ENCODE measurements at regions not wholly inside any gene's neighbourhood (a gene's known extent, or its start where the extent isn't known, plus 50 kb on each side); places are given as distances from the start of the nearest gene placed in this dataset.

GRCh38 chr11:90364527-90364926 lies 141.7 kb upstream of the CHORDC1 start:
- no peak for ATAC-seq
- Mint-ChIP-seq H3K4me1 (no peaks in the 10 kb centered on the region), H3K9me3 (peaks cover 0 to 8% (median 0%) of the 10 kb centered on the region in 11 donors), H3K27me3 (no peaks in the 10 kb centered on the region), H3K36me3 (peaks cover 0 to 4% (median 0%) of the 10 kb centered on the region in 5 donors), H3K4me3 (no peak overlapping the region), H3K27ac (no peak overlapping the region)
- ChIA-PET CTCF (no interaction called here), POLR2A (no interaction called here)
- H3K4me3 ChIP-seq (ENCODE audit: low read length), result no peak overlapping the region
- H3K27ac ChIP-seq (ENCODE audit: low read depth, low read length), result no peak overlapping the region
- intact Hi-C loops (cut with micrococcal nuclease), result no loop called here
- H3K9me3 ChIP-seq (ENCODE audit: control insufficient read depth in 2 of 3, low read length in 3 of 3), result no peaks in the 10 kb centered on the region
- no peaks in the 10 kb centered on the region for H3K36me3 ChIP-seq (ENCODE audit: control insufficient read depth in 2 of 3, insufficient read depth in 3 of 3, low read length in 3 of 3)
- H3K27me3 ChIP-seq (ENCODE audit: control insufficient read depth in 2 of 2, insufficient read depth in 2 of 2, low read length in 2 of 2), result no peaks in the 10 kb centered on the region
- DNase-seq, result no peak
- no peaks in the 10 kb centered on the region for H3K4me1 ChIP-seq (ENCODE audit: control insufficient read depth in 2 of 2, insufficient read depth in 2 of 2, low read length in 2 of 2)

GRCh38 chr11:90363739-90364138 lies 140.9 kb upstream of the CHORDC1 start:
- no peaks in the 10 kb centered on the region for H3K9me3 ChIP-seq (ENCODE audit: control insufficient read depth in 2 of 3, low read length in 3 of 3)
- DNase-seq, result no peak
- CTCF ChIA-PET, result no interaction called here

GRCh38 chr11:90355200-90355599 lies 132.4 kb upstream of the CHORDC1 start:
- Mint-ChIP-seq H3K27me3 (peaks cover 0 to 8% (median 0%) of the 10 kb centered on the region in 5 donors), H3K36me3 (peaks cover 0 to 4% (median 0%) of the 10 kb centered on the region in 5 donors), H3K27ac (no peak overlapping the region), H3K4me3 (no peak overlapping the region), H3K9me3 (peaks cover 0 to 4% (median 0%) of the 10 kb centered on the region in 11 donors), H3K4me1 (no peaks in the 10 kb centered on the region)
- Histone ChIP-seq H3K9me3 (ENCODE audit: control insufficient read depth in 2 of 3, low read length in 3 of 3) (no peaks in the 10 kb centered on the region), H3K27ac (ENCODE audit: low read depth, low read length) (no peak overlapping the region), H3K4me3 (ENCODE audit: low read length) (no peak overlapping the region), H3K36me3 (ENCODE audit: control insufficient read depth in 2 of 3, insufficient read depth in 3 of 3, low read length in 3 of 3) (no peaks in the 10 kb centered on the region), H3K4me1 (ENCODE audit: control insufficient read depth in 2 of 2, insufficient read depth in 2 of 2, low read length in 2 of 2) (no peaks in the 10 kb centered on the region), H3K27me3 (ENCODE audit: control insufficient read depth in 2 of 2, insufficient read depth in 2 of 2, low read length in 2 of 2) (no peaks in the 10 kb centered on the region)
- CTCF ChIA-PET, result no interaction called here
- DNase-seq (no peak), ATAC-seq (no peak)
- intact Hi-C loops (cut with micrococcal nuclease), result no loop called here
- POLR2A ChIA-PET, result no interaction called here

More at GRCh38 chr11:90363739-90364138, 140.9 kb upstream of the CHORDC1 start:
- no peaks in the 10 kb centered on the region for H3K27me3 Mint-ChIP-seq
- POLR2A ChIA-PET, result no interaction called here
- H3K36me3 Mint-ChIP-seq, result peaks cover 0 to 4% (median 0%) of the 10 kb centered on the region in 5 donors
- H3K27ac Mint-ChIP-seq, result no peak overlapping the region
- no peak overlapping the region for H3K4me3 Mint-ChIP-seq
- H3K9me3 Mint-ChIP-seq, result peaks cover 0 to 8% (median 0%) of the 10 kb centered on the region in 11 donors
- H3K4me3 ChIP-seq (ENCODE audit: low read length), result no peak overlapping the region
- intact Hi-C loops (cut with micrococcal nuclease), result no loop called here
- no peaks in the 10 kb centered on the region for H3K4me1 Mint-ChIP-seq
- no peak overlapping the region for H3K27ac ChIP-seq (ENCODE audit: low read depth, low read length)
- H3K4me1 ChIP-seq (ENCODE audit: control insufficient read depth in 2 of 2, insufficient read depth in 2 of 2, low read length in 2 of 2), result no peaks in the 10 kb centered on the region
- ATAC-seq, result no peak
- no peaks in the 10 kb centered on the region for H3K36me3 ChIP-seq (ENCODE audit: control insufficient read depth in 2 of 3, insufficient read depth in 3 of 3, low read length in 3 of 3)
- no peaks in the 10 kb centered on the region for H3K27me3 ChIP-seq (ENCODE audit: control insufficient read depth in 2 of 2, insufficient read depth in 2 of 2, low read length in 2 of 2)

DNA sequence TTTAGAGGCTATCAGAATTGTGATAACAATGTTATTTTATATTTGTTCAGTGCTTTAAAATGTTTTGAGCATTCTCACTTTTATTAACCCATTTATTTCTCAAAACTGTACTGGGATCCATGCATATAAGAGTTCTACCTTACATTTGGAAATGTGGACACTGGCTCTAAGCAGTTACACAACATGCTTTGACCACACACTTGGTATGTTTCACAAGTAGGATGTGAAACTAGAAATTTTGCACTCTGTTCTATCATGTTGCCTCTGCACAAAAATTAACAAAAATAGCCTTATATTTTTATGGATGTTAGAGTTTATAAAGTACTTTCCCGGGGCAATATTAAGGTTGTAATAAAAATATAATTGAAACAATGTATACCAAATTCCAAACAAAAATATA lies 126.9 kb upstream of the CHORDC1 start:
- POLR2A ChIA-PET, result no interaction called here

DNA sequence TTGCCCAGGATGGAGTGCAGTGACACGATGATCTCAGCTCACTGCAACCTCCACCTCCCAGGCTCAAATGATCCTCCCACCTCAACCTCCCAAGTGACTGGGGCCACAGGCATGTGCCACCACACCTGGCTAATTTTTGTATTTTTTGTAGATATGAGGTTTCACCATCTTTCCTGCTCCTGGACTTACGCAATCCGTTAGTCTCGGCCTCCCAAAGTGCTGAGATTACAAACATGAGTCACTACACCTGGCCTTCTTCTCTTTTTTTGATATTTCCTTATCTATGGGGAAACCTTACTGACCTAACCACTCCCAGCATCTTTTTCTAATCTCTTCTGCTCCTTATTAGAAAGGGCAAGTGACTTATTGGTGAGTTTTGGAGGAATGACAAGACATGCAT lies 121.7 kb upstream of the CHORDC1 start:
- Mint-ChIP-seq H3K4me3 (no peak overlapping the region), H3K4me1 (no peaks in the 10 kb centered on the region), H3K27me3 (peaks cover 0 to 6% (median 5%) of the 10 kb centered on the region in 5 donors), H3K27ac (no peak overlapping the region), H3K9me3 (no peaks in the 10 kb centered on the region), H3K36me3 (no peaks in the 10 kb centered on the region)
- H3K36me3 ChIP-seq (ENCODE audit: control insufficient read depth in 2 of 3, insufficient read depth in 3 of 3, low read length in 3 of 3), result no peaks in the 10 kb centered on the region
- intact Hi-C loops (cut with micrococcal nuclease), result no loop called here
- H3K27me3 ChIP-seq (ENCODE audit: control insufficient read depth in 2 of 2, insufficient read depth in 2 of 2, low read length in 2 of 2), result no peaks in the 10 kb centered on the region
- ATAC-seq (no peak), DNase-seq (no peak)
- H3K9me3 ChIP-seq (ENCODE audit: control insufficient read depth in 2 of 3, low read length in 3 of 3), result no peaks in the 10 kb centered on the region
- POLR2A ChIA-PET, result no interaction called here
- no peak overlapping the region for H3K4me3 ChIP-seq (ENCODE audit: low read length)
- H3K4me1 ChIP-seq (ENCODE audit: control insufficient read depth in 2 of 2, insufficient read depth in 2 of 2, low read length in 2 of 2), result no peaks in the 10 kb centered on the region
- H3K27ac ChIP-seq (ENCODE audit: low read depth, low read length), result no peak overlapping the region
- CTCF ChIA-PET, result no interaction called here

More for the DNA sequence above, 126.9 kb upstream of the CHORDC1 start:
- ATAC-seq (peak; percentile 40), DNase-seq (no peak)
- Mint-ChIP-seq H3K4me1 (no peaks in the 10 kb centered on the region), H3K9me3 (peaks cover 0 to 2% (median 0%) of the 10 kb centered on the region in 11 donors), H3K4me3 (no peak overlapping the region), H3K27me3 (peaks cover 0 to 11% (median 9%) of the 10 kb centered on the region in 5 donors), H3K36me3 (no peaks in the 10 kb centered on the region), H3K27ac (no peak overlapping the region)
- Histone ChIP-seq H3K27me3 (ENCODE audit: control insufficient read depth in 2 of 2, insufficient read depth in 2 of 2, low read length in 2 of 2) (no peaks in the 10 kb centered on the region), H3K4me3 (ENCODE audit: low read length) (no peak overlapping the region), H3K27ac (ENCODE audit: low read depth, low read length) (no peak overlapping the region), H3K9me3 (ENCODE audit: control insufficient read depth in 2 of 3, low read length in 3 of 3) (no peaks in the 10 kb centered on the region), H3K36me3 (ENCODE audit: control insufficient read depth in 2 of 3, insufficient read depth in 3 of 3, low read length in 3 of 3) (no peaks in the 10 kb centered on the region), H3K4me1 (ENCODE audit: control insufficient read depth in 2 of 2, insufficient read depth in 2 of 2, low read length in 2 of 2) (no peaks in the 10 kb centered on the region)
- intact Hi-C loops (cut with micrococcal nuclease), result no loop called here
- CTCF ChIA-PET, result interaction anchor here (0.6 kb wide), 1 partner anchor 247 kb away, joined by 3 read pairs; no protein-coding TSS in a partner anchor

DNA sequence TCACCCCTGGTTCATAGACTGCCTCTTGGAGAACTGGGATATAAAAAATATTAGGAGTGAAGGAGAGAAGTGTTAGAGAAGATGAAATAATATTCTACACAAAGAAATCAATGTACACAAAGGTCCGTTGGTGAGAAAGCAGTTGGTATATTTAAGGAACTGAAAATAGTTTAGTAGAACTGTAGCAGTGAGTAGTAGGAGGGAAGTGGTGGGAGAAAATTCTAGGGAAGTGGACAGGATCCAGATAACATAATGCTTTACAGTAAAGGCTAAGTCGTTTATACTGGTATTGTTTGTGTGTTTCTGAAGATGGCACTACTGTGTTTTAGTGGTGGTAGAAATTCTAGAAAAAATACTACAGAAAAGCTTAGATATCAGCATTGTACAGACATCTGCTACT lies 120.8 kb upstream of the CHORDC1 start:
- H3K4me3 ChIP-seq (ENCODE audit: low read length), result no peak overlapping the region
- H3K4me3 Mint-ChIP-seq, result no peak overlapping the region
- CTCF ChIA-PET, result no interaction called here
- no peaks in the 10 kb centered on the region for H3K9me3 ChIP-seq (ENCODE audit: control insufficient read depth in 2 of 3, low read length in 3 of 3)
- ATAC-seq (peak; percentile 32), DNase-seq (no peak)
- H3K36me3 ChIP-seq (ENCODE audit: control insufficient read depth in 2 of 3, insufficient read depth in 3 of 3, low read length in 3 of 3), result no peaks in the 10 kb centered on the region
- no peaks in the 10 kb centered on the region for H3K27me3 ChIP-seq (ENCODE audit: control insufficient read depth in 2 of 2, insufficient read depth in 2 of 2, low read length in 2 of 2)
- POLR2A ChIA-PET, result no interaction called here
- peaks cover 0 to 8% (median 3%) of the 10 kb centered on the region in 5 donors for H3K27me3 Mint-ChIP-seq
- no peaks in the 10 kb centered on the region for H3K4me1 Mint-ChIP-seq
- H3K27ac Mint-ChIP-seq, result no peak overlapping the region
- no peaks in the 10 kb centered on the region for H3K36me3 Mint-ChIP-seq
- no peaks in the 10 kb centered on the region for H3K4me1 ChIP-seq (ENCODE audit: control insufficient read depth in 2 of 2, insufficient read depth in 2 of 2, low read length in 2 of 2)
- no peaks in the 10 kb centered on the region for H3K9me3 Mint-ChIP-seq
- intact Hi-C loops (cut with micrococcal nuclease), result no loop called here
- H3K27ac ChIP-seq (ENCODE audit: low read depth, low read length), result no peak overlapping the region

DNA sequence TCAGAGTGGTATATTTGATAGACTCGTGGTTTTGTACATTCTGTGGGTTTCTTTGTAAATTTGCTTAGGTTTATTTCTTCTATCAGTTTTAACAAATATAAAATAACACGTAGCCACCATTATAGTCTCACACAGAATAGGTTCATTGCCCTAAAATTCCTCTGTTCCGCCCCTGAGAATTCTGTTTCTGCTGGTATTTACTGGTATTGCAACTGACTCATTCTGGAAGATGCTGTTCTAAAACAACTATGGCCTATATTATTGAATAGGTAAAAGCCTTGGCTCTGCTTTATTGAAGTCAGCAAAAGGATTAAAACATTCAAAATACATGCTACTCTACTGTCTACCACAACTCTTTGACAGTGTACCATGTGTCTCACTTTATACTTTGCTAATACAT lies 119.1 kb upstream of the CHORDC1 start:
- ChIA-PET POLR2A (no interaction called here), CTCF (no interaction called here)
- Histone ChIP-seq H3K27me3 (ENCODE audit: control insufficient read depth in 2 of 2, insufficient read depth in 2 of 2, low read length in 2 of 2) (no peaks in the 10 kb centered on the region), H3K4me1 (ENCODE audit: control insufficient read depth in 2 of 2, insufficient read depth in 2 of 2, low read length in 2 of 2) (no peaks in the 10 kb centered on the region), H3K4me3 (ENCODE audit: low read length) (no peak overlapping the region), H3K36me3 (ENCODE audit: control insufficient read depth in 2 of 3, insufficient read depth in 3 of 3, low read length in 3 of 3) (no peaks in the 10 kb centered on the region), H3K9me3 (ENCODE audit: control insufficient read depth in 2 of 3, low read length in 3 of 3) (no peaks in the 10 kb centered on the region), H3K27ac (ENCODE audit: low read depth, low read length) (no peak overlapping the region)
- Mint-ChIP-seq H3K4me3 (no peak overlapping the region), H3K9me3 (no peaks in the 10 kb centered on the region), H3K27ac (no peak overlapping the region), H3K27me3 (peaks cover 0 to 8% (median 0%) of the 10 kb centered on the region in 5 donors), H3K4me1 (no peaks in the 10 kb centered on the region), H3K36me3 (no peaks in the 10 kb centered on the region)
- ATAC-seq, result no peak
- DNase-seq, result no peak
- intact Hi-C loops (cut with micrococcal nuclease), result no loop called here

All from naive thymus-derived CD4-positive, alpha-beta T cell (primary cell).